ENCODE measurements at regions not wholly inside any gene's neighbourhood (a gene's known extent, or its start where the extent isn't known, plus 50 kb on each side); places are given as distances from the start of the nearest gene placed in this dataset.
"Not testable (repeated sequence)": the region's sequence is repeated elsewhere in the genome, so short reads cannot be mapped to it uniquely, and the experiment has no call there.

GRCh38 chr3:194908496-194908895, 222.8 kb downstream of the FAM43A start:
- Mint-ChIP-seq H3K36me3 (ENCODE audit: insufficient read depth, unreplicated experiment) (no peaks in the 10 kb centered on the region), H3K27me3 (ENCODE audit: unreplicated experiment) (peaks cover 36% of the 10 kb centered on the region), H3K27ac (ENCODE audit: unreplicated experiment) (no peak overlapping the region), H3K4me1 (ENCODE audit: low read depth, unreplicated experiment) (peaks cover 19% of the 10 kb centered on the region), H3K4me3 (ENCODE audit: low read depth, unreplicated experiment) (no peak overlapping the region), H3K9me3 (ENCODE audit: low read depth, unreplicated experiment) (peaks cover 3% of the 10 kb centered on the region)
- no peak for TF ChIP-seq CTCF (IDR thresholded peaks at IDR 0.05; ENCODE audit: unreplicated experiment)
- BruUV-seq (replicated peaks) = no TSS peak
- intact Hi-C loops (cut with micrococcal nuclease; ENCODE audit: unreplicated experiment) = no loop called here
- CTCF ChIA-PET = interaction anchor here (0.8 kb wide), 1 partner anchor 48 kb away, joined by 5 read pairs; no protein-coding TSS in a partner anchor
- DNase-seq = no peak

DNA sequence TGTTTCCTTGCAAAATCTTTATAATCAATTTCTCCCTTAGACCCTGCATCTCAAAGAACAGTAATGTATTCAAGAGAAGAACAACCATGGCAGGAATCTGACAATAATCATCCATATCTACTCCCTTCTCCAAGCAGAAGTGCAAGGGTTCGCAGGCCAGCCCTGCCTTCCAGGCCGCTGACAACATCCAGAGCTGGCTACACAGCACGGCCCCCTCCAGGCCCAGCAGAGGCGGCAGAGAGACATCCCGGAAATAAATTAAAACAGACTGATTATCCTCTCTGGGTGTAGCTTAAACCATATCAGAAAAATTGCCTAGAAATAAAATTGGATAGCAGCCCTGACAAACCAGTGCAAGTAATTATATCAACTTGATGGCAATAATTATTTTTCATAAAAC, 223.3 kb downstream of the FAM43A start:
- H3K9me3 Mint-ChIP-seq (ENCODE audit: low read depth, unreplicated experiment) = peaks cover 2% of the 10 kb centered on the region
- no peak for DNase-seq
- H3K4me3 Mint-ChIP-seq (ENCODE audit: low read depth, unreplicated experiment) = no peak overlapping the region
- CTCF ChIA-PET = interaction anchor here (0.7 to 0.8 kb wide), 2 partner anchors 48 to 140 kb away, joined by 3 to 5 read pairs; no protein-coding TSS in a partner anchor
- no peaks in the 10 kb centered on the region for H3K36me3 Mint-ChIP-seq (ENCODE audit: insufficient read depth, unreplicated experiment)
- intact Hi-C loops (cut with micrococcal nuclease; ENCODE audit: unreplicated experiment) = no loop called here
- no TSS peak for BruUV-seq (replicated peaks)
- no peak for TF ChIP-seq CTCF (IDR thresholded peaks at IDR 0.05; ENCODE audit: unreplicated experiment)
- H3K27me3 Mint-ChIP-seq (ENCODE audit: unreplicated experiment) = peaks cover 34% of the 10 kb centered on the region
- H3K4me1 Mint-ChIP-seq (ENCODE audit: low read depth, unreplicated experiment) = peaks cover 19% of the 10 kb centered on the region
- H3K27ac Mint-ChIP-seq (ENCODE audit: unreplicated experiment) = no peak overlapping the region

DNA sequence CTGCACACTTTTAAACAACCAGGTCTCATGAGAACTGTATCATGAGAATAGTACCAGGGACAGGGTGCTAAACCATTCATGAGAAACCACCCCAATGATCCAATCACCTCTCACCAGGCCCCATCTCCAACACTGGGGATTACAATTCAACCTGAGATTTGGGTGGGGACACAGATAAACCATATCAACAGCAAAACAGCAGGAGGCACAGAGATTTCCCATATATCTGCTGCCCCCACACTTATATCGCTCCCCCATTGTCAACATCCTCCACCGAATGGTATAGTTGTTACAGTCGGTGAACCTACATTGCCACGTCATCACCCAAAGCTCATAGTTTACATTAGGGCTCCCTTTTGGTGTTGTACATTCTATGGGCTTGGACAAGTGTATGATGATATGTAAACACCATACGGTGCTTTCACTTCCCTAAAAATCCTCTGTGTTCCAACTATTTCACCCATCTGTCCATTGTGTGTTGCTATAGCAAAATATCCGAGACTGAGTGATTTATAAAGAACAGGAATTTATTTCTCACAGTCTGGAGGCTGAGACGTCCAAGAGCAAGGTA, 224.8 kb downstream of the FAM43A start:
- CTCF ChIA-PET = no interaction called here
- no peak for DNase-seq
- H3K9me3 Mint-ChIP-seq (ENCODE audit: low read depth, unreplicated experiment) = peaks cover 2% of the 10 kb centered on the region
- BruUV-seq (replicated peaks) = no TSS peak
- H3K4me1 Mint-ChIP-seq (ENCODE audit: low read depth, unreplicated experiment) = peaks cover 16% of the 10 kb centered on the region
- intact Hi-C loops (cut with micrococcal nuclease; ENCODE audit: unreplicated experiment) = no loop called here
- no peak overlapping the region for H3K4me3 Mint-ChIP-seq (ENCODE audit: low read depth, unreplicated experiment)
- peaks cover 34% of the 10 kb centered on the region for H3K27me3 Mint-ChIP-seq (ENCODE audit: unreplicated experiment)
- no peak for TF ChIP-seq CTCF (IDR thresholded peaks at IDR 0.05; ENCODE audit: unreplicated experiment)
- H3K36me3 Mint-ChIP-seq (ENCODE audit: insufficient read depth, unreplicated experiment) = no peaks in the 10 kb centered on the region
- no peak overlapping the region for H3K27ac Mint-ChIP-seq (ENCODE audit: unreplicated experiment)

- Mint-ChIP-seq H3K27me3 (ENCODE audit: unreplicated experiment) (peaks cover 34% of the 10 kb centered on the region), H3K4me3 (ENCODE audit: low read depth, unreplicated experiment) (no peak overlapping the region), H3K4me1 (ENCODE audit: low read depth, unreplicated experiment) (no peaks in the 10 kb centered on the region), H3K9me3 (ENCODE audit: low read depth, unreplicated experiment) (no peaks in the 10 kb centered on the region), H3K36me3 (ENCODE audit: insufficient read depth, unreplicated experiment) (no peaks in the 10 kb centered on the region), H3K27ac (ENCODE audit: unreplicated experiment) (no peak overlapping the region)
- intact Hi-C loops (cut with micrococcal nuclease; ENCODE audit: unreplicated experiment) = no loop called here
- CTCF ChIA-PET = no interaction called here
- no peak for DNase-seq
- no TSS peak for BruUV-seq (replicated peaks)
- TF ChIP-seq CTCF (IDR thresholded peaks at IDR 0.05; ENCODE audit: unreplicated experiment) = no peak
These were observed 227.6 kb downstream of the FAM43A start for GRCh38 chr3:194913316-194913715.

- H3K4me3 Mint-ChIP-seq (ENCODE audit: low read depth, unreplicated experiment); H3K9me3 Mint-ChIP-seq (ENCODE audit: low read depth, unreplicated experiment); BruUV-seq (replicated peaks); intact Hi-C loops (cut with micrococcal nuclease; ENCODE audit: unreplicated experiment); DNase-seq; H3K36me3 Mint-ChIP-seq (ENCODE audit: insufficient read depth, unreplicated experiment); H3K27ac Mint-ChIP-seq (ENCODE audit: unreplicated experiment); H3K4me1 Mint-ChIP-seq (ENCODE audit: low read depth, unreplicated experiment): not testable (repeated sequence)
- CTCF ChIA-PET = interaction anchor here (0.6 kb wide), 1 partner anchor 246 kb away, joined by 3 read pairs; no protein-coding TSS in a partner anchor
- peaks cover 14% of the 10 kb centered on the region for H3K27me3 Mint-ChIP-seq (ENCODE audit: unreplicated experiment)
These were observed 239.2 kb downstream of the FAM43A start for GRCh38 chr3:194924889-194925288.
